Lower leg skin (tissue), 3 donors: ENCODE measurements at regions not wholly inside any gene's neighbourhood (a gene's known extent, or its start where the extent isn't known, plus 50 kb on each side); places are given as distances from the start of the nearest gene placed in this dataset.

Experiments used
- POLR2A ChIP-seq, 2 donors: fragments of 450-650 bp; IDR thresholded peaks; one replicate each; pipeline ENCODE4 v1.6.1; 2016 to 2017; ENCODE audit warnings: antibody characterized with exemption in 2 of 2, mild to moderate bottlenecking in 1 of 2, moderate library complexity in 1 of 2
- TF ChIP-seq, protein P1 (sequence below), 3 donors: fragments of 450-650 bp; IDR thresholded peaks; one replicate each; pipeline ENCODE4 v1.5.1; 2016; ENCODE audit warnings: antibody characterized with exemption in 3 of 3, mild to moderate bottlenecking in 3 of 3, moderate library complexity in 2 of 3

GRCh38 chr10:65614956-65615565 lies 1310.8 kb upstream of the LRRTM3 start:
- TF ChIP-seq, protein P1, sequence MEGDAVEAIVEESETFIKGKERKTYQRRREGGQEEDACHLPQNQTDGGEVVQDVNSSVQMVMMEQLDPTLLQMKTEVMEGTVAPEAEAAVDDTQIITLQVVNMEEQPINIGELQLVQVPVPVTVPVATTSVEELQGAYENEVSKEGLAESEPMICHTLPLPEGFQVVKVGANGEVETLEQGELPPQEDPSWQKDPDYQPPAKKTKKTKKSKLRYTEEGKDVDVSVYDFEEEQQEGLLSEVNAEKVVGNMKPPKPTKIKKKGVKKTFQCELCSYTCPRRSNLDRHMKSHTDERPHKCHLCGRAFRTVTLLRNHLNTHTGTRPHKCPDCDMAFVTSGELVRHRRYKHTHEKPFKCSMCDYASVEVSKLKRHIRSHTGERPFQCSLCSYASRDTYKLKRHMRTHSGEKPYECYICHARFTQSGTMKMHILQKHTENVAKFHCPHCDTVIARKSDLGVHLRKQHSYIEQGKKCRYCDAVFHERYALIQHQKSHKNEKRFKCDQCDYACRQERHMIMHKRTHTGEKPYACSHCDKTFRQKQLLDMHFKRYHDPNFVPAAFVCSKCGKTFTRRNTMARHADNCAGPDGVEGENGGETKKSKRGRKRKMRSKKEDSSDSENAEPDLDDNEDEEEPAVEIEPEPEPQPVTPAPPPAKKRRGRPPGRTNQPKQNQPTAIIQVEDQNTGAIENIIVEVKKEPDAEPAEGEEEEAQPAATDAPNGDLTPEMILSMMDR (IDR thresholded peaks at IDR 0.05), result no peak
- no peak for TF ChIP-seq POLR2A (IDR thresholded peaks at IDR 0.05)
